ENCODE measurements at regions not wholly inside any gene's neighbourhood (a gene's known extent, or its start where the extent isn't known, plus 50 kb on each side); places are given as distances from the start of the nearest gene placed in this dataset.

DNA sequence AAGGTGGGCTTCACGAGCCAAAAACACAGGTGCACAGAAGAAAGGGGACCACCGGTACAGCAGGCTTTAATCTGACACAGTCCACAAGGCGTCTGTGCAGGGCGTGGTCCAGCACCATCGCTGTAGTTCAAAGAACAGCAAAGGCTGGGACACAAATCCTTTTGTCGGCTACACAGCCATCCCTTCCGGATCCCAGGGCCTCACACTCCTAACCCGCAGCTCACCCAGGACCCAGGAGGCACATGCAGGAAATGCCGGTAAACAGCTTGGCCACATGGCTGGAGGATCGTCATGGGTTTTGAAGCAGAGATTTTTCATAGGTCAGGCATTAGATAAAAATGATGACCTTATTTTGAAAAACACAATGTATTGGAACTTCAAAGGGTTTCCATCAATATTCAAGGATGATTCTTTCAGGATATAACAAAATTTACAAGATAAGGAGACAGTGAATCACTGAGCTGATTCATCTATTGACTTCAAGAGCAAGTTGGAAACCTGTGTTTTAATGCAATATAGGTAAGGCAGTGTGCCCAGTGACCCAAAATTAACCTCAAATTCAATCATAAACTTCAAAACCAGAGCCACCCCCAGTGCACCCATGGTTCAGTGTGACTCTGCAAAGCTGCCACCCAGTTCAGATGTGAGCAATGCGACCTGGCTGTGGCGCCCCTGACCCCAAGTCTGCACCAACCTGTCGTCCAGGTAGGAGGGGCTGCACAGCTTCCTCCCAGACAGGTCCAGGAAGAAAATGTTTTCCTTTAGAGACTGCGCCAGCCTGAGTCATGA, 74.4 kb downstream of the TMEM18 start:
- TF ChIP-seq CTCF (IDR thresholded peaks at IDR 0.05 in 8 of 11, conservative IDR thresholded peaks at IDR 0.05 in 3 of 11) (no peak), POLR2A (IDR thresholded peaks at IDR 0.05) (no peak)

All from spleen (tissue), 7 donors.